Panc1 (cell line): ENCODE measurements at regions not wholly inside any gene's neighbourhood (a gene's known extent, or its start where the extent isn't known, plus 50 kb on each side); places are given as distances from the start of the nearest gene placed in this dataset.
"Not testable (repeated sequence)": the region's sequence is repeated elsewhere in the genome, so short reads cannot be mapped to it uniquely, and the experiment has no call there.

Experiments
- POLR2AphosphoS5 ChIP-seq: IDR thresholded peaks from 2 replicates; pipeline ENCODE4 v1.6.1; 2012; ENCODE audit warnings: mild to moderate bottlenecking, low read depth, low read length, moderate library complexity
- REST ChIP-seq, 2 experiments: IDR thresholded peaks; 2 replicates each; pipeline ENCODE4 v1.6.1; 2011 to 2012; ENCODE audit warnings: low read depth in 2 of 2, control low read depth in 1 of 2, low read length in 1 of 2, mild to moderate bottlenecking in 1 of 2, moderate library complexity in 1 of 2; ENCODE audit not compliant: insufficient read depth in 1 of 2
- TF ChIP-seq, protein P1 (sequence below): fragments of 450-650 bp; IDR thresholded peaks from 2 replicates; pipeline ENCODE4 v1.5.1; 2017; ENCODE audit warnings: mild to moderate bottlenecking

GRCh38 chr20:36083200-36083599 lies 71.3 kb upstream of the EPB41L1 start:
- not testable (repeated sequence) for TF ChIP-seq POLR2AphosphoS5; REST (IDR thresholded peaks at IDR 0.05; ENCODE audit: insufficient read depth in 1 of 2, low read depth in 2 of 2, low read length in 1 of 2)
- TF ChIP-seq, protein P1, sequence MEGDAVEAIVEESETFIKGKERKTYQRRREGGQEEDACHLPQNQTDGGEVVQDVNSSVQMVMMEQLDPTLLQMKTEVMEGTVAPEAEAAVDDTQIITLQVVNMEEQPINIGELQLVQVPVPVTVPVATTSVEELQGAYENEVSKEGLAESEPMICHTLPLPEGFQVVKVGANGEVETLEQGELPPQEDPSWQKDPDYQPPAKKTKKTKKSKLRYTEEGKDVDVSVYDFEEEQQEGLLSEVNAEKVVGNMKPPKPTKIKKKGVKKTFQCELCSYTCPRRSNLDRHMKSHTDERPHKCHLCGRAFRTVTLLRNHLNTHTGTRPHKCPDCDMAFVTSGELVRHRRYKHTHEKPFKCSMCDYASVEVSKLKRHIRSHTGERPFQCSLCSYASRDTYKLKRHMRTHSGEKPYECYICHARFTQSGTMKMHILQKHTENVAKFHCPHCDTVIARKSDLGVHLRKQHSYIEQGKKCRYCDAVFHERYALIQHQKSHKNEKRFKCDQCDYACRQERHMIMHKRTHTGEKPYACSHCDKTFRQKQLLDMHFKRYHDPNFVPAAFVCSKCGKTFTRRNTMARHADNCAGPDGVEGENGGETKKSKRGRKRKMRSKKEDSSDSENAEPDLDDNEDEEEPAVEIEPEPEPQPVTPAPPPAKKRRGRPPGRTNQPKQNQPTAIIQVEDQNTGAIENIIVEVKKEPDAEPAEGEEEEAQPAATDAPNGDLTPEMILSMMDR: not testable (repeated sequence)
